RCC 7860 (cell line): ENCODE measurements at regions not wholly inside any gene's neighbourhood (a gene's known extent, or its start where the extent isn't known, plus 50 kb on each side); places are given as distances from the start of the nearest gene placed in this dataset.
"Not testable (repeated sequence)": the region's sequence is repeated elsewhere in the genome, so short reads cannot be mapped to it uniquely, and the experiment has no call there.

Experiments used
- DNase-seq: peaks from one replicate; pipeline ENCODE4 v3.0.0-alpha.2; 2015; ENCODE audit warnings: low spot score
- FAIRE-seq: peaks from 2 replicates; lab custom pipeline; 2012; peaks lifted over from hg19 to GRCh38; lab: Jason Lieb, UNC

DNA sequence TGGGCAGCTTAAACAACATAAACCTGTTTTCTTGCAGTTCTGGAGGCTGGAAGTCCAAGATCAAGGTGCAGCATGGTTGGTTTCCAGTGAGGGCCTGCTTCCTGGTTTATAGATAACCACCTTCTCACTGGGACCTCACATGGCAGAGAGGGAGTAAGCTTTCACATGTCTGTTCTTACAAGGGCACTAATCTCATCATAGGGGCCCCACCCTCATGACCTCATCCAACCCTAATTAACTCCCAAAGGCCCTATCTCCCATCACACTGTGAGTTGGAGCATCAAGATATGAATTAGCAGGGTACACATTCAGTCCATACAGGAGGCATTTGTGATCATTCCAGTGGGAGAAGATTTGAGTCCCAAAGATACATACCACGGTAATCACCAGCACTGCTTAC lies 50.5 kb upstream of the GRIN2A start:
- FAIRE-seq, result no peak
- no peak for DNase-seq

DNA sequence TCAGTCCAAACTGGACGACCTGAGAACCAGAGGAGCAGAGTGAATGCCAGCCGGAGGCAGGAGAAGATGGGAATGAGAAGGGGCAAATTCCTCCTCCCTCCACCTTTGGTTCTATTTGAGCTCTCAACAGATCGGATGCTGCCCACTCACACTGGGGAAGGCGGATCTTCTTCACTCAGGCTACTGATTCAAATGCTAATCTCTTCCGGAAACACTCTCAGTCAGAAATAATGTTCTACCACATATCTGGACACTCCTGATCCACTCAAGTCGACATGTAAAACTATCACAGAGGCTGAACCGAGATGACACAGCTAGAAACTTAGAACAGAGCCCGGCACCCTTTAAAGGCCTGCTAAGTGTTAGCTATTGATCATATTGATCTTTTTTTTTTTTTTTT lies 57.4 kb upstream of the GRIN2A start:
- DNase-seq (no peak), FAIRE-seq (no peak)

DNA sequence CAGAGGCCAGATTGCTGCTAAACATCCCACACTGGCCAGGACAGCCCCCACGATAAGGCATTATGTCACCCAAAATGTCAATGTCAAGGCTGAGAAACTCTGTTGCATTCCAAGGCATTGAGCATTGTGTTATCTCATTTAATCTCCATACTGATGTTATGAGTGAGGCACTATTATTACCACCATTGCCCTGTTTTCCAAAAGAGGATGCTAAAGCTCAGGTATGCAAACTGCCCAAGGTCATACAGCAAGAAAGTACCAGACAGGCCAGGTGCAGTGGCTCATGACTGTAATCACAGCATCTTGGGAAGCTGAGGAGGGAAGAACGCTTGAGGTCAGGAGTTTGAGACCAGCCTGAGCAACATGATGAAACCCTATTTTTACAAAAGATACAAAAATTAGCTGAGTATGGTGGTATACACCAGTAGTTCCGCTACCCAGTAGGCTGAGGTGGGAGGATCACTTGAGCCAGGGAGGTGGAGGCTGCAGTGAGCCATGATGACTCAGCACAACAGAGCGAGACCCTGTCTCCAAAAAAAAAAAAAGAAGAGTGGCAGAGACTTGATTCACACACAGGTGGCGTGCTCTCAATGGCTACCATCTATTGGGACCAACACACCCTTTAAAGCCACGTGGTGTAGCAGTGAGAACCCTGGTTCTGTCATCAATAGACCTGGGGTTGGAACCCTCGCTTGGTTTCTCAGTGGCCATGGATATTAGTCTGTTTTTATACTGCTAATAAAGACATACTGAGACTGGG lies 58.8 kb upstream of the GRIN2A start:
- DNase-seq (peak; percentile 20), FAIRE-seq (no peak)

DNA sequence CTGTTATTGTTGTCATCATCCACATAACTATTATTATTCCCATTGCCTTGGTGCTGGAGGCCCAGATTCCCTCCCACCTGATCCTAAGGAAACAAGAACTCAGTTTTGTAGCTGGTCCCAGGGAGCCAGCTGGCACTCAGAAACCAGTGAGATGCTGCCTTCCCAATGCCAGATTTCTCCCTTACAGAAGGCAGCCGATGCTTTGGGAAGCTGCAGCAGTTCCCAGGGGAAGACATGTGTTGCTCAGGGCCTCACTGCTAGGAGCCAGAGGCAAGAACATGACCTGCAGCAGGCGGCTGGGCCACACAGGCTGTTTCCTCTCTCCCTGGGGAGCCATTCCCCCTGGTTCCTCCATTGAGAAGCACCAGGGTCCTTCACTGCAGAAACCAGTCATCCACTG lies 59.9 kb upstream of the GRIN2A start:
- FAIRE-seq, result no peak
- DNase-seq, result no peak

DNA sequence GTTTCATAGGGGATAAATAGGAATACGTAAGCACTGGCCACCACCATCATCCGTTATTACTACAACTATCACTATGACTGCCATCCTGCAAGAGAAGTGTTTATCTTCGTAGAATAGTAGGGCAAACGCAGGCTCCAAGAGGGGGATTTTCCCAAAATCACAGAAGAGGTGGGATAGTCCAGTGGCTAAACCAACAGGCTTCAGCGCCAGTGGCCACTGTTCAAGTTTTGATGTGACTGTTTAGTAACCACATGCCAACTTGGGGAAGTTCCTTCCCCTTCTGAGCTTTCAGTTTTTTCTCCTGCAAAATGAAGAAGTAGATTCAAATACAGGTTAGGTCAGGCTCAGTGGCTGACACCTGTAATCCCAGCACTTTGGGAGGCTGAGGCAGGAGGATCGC lies 60.7 kb upstream of the GRIN2A start:
- FAIRE-seq (no peak), DNase-seq (no peak)

DNA sequence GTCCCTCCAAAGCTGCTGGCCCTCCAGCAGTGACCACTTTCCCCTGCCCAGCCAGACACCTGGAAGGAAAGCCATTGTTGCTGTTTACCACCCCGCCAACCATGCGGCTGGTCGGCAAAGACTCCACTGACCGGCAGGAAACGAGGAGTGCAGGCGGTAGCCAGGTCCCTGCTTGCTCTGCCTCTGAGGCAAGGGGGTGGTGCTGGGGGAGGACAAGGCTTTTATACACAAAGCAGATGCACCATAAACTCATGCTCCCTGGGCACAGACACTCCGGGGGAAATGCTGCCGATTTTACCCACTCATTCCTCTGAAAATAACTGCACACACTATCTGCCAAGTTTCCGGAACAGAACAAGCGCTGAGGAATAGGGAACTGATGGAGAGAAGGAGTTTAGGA lies 62.8 kb upstream of the GRIN2A start:
- FAIRE-seq (no peak), DNase-seq (no peak)

DNA sequence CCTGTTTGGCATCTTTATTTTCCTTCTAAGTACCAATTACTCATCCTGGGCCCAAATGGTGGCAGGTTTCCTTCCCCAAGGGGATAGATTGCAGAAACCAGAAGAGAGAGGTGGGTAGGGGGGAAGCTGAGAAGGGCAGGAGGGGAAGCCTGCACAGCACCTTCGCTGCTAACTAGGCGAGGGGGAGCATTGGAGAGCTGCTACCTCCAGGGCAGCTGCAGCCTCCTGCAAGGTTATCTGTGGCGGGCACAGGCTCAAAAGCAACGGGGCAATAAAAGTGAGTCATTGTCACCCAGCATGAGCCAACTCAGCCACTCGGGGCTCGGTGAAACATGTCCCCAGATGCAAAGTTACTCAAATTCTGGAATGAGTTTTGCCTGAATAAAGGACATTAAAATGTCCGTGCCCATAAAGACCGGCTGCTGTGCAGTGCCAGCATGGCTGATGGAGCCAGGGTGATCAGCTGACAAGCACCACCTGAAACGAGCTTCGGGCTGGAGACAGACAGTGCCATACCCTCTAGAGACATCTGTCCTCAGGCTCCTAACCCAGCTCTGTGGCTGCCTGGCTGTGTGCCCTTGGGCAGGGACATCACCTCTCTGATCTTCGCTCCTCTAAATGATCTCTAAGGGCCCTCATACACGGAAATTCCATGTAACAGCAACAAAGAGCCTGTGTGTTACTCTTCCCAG lies 68.1 kb upstream of the GRIN2A start:
- DNase-seq, result no peak
- FAIRE-seq, result no peak

DNA sequence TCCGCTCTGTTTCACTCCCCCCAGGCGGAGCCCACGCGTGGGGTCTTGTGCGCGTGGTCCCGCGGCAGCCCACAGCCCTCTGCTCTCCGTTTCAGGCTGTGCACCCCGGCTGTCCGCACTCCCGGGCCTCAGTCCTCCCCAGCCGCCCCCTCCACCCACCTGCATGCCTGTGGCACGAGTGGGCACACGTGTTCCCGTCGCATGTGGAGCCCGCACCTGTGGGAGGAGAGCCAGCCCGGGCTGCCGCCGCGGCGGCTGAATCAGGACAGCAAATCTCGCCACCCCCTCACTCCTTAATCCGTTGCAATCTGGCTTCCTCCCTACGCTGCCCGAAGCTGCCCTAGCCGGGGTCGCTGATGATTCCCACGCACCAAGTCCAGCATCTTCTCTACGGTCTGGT lies 69.9 kb upstream of the GRIN2A start:
- DNase-seq (no peak), FAIRE-seq (no peak)

DNA sequence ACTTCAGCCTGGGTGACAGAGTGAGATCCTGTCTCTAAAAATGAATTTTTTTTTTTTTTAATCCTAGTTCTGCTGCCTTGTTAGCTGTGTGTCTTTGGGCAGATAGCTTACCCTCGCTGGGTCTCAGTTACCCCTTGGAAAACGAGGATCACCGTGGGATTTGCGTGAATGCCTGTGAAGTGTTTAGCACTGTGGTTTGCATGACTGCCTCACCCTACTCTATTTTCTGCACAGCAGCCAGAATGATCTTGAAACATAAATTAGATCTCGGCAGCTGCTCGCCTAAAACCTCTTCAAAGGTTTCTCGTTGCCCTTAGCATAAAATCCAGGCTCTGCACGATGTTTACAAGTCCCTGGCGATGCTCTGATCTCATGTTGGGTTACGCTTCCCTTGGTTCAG lies 71.2 kb upstream of the GRIN2A start:
- FAIRE-seq (no peak), DNase-seq (no peak)

DNA sequence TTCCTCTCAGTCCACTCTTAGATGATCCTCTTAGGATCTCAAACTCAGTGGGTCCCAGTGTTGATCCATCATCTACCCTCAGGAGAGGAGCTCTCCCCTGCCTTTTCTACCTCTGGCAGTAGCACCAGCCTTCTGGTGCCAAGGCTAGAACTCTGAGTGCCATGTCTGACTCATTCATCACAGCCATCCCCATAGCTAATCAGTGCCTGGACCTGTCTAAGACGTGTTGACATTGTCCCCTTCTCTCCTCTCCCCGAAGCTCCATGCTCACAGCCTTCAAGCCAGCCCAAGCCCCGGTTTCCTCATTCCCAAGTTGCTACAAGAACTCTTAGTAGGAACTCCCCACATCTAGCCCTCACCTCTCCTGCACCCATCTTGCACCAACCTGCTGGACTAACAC lies 73.5 kb upstream of the GRIN2A start:
- FAIRE-seq (no peak), DNase-seq (no peak)

DNA sequence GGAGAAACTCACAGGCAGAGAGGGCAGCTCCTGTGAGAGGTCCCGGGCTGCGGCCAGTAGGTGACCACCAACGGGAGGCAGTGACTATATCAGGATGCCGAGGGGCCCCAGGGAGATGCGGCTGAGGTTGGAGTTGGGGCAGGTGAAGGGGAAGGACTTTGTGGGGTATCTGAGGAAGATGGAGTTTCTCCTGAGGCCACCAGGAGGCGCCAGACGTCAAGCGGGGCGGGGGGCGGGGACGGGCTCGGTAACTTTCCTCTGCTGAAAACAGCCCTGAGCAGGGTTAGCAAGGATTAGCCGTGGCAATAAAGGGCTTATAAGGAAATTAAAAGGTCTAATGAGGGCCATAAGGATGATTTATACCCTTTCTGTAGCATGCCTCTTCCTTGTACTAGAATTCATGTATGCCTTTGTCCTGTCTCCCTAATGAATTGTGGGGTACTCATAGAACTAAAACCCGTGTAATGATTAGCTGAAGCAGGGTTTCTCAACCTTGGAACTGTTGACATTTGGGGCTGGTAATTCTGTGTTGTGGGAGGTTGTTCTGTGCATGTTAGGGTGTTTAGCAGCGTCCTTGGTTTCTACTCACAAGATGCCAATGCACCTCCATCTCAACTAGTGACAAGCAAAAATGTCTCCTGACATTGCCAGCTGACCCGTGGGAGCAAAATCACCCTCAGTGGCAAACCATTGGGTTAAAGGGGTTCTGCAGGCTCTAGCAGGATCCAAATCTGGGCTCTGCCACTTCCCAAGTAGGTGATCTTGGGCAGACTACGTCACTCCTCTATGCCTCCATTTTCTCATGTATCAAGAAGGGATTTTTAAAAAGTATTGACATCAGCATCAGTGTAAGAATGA lies 74.8 kb upstream of the GRIN2A start:
- FAIRE-seq, result no peak
- no peak for DNase-seq

DNA sequence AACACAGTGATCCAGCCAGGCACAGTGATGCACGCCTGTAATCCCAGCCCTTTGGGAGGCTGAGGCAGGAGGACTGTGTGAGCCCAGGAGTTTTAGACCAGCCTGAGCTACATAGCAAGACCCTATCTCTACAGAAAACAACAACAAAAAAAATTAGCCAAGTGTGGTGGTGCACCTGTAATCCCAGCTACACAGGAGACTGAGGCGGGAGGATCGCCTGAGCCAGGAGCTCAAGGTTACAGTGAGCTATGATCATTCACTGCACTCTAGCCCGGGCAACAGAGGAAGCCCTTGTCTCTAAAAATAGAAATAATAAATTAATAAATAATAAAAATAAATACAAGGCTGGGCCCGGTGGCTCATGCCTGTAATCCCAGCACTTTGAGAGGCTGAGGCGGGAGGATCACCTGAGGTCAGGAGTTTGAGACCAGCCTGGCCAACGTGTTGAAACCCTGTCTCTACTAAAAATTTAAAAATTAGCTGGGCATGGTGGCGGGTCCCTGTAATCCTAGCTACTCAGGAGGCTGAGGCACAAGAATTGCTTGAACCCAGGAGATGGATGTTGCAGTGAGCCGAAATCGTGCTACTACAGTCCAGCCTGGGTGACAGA lies 75.5 kb upstream of the GRIN2A start:
- not testable (repeated sequence) for FAIRE-seq, DNase-seq

DNA sequence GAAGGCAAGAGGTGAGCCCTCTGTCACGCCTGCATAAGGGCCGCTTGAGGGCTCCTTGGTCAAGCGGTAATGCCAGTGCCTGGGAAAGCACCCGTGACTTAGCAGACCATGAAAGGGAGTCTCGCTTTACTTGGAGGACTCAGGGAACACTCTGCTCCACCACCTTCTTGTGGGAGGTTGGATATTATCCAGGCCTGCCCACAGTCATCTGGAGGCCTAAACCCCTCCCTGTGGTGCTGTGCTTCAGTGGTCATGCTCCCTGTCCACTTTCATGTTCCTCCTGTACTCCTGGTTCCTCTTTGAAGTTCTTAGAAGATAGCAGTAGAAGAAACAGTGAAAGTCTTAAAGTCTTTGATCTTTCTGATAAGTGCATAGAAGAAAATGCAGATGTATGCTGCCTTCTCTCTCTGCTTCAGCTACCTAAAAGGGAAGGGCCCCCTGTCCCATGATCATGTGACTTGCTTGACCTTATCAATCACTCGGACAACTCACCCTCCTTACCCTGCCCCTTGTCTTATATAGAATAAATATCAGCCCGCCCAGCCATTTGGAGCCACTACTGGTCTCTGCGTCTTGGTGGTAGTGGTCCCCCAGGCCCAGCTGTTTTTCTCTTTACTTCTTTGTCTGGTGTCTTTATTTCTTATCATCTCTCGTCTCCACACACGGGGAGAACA lies 76.8 kb upstream of the GRIN2A start:
- FAIRE-seq, result peak; percentile 95
- DNase-seq, result peak; percentile 85

DNA sequence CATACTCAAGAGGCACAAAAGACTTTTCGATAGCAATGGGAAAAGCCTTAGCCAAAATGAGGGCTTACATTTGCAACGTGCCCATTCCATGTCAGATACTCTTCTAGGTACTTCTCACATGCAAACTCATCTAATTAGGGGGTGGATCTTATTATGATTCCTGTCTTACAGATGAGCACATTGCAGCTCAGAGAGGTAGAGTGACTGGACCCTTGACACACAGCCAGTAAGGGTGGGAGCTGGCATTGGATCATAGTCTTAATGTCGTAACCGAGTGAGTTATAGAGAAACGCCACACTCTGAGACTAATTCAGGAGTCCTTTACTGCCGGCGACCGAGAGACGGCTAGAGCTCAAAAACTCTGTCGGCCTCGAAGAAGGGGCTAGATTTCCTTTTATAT lies 78.8 kb upstream of the GRIN2A start:
- FAIRE-seq, result no peak
- no peak for DNase-seq

DNA sequence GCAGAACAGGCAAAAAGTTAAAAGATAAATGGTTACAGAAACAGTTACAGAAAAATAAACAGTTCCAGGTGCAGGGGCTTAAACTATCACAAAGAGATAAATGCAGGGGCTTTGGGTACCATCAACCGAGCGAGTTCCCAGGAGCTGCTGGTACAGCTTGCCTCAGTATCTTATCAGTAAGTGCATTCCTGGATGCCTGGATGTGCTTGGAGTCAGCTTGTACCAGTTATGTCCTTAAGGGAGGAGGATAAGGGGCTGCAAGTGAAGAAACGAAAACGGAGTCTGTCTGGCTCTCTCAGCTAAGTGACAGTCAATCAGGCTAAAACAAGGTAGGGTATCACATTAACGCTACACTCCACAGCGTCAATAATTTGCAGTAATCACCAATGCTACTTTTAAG lies 79.3 kb upstream of the GRIN2A start:
- DNase-seq, FAIRE-seq: not testable (repeated sequence)

DNA sequence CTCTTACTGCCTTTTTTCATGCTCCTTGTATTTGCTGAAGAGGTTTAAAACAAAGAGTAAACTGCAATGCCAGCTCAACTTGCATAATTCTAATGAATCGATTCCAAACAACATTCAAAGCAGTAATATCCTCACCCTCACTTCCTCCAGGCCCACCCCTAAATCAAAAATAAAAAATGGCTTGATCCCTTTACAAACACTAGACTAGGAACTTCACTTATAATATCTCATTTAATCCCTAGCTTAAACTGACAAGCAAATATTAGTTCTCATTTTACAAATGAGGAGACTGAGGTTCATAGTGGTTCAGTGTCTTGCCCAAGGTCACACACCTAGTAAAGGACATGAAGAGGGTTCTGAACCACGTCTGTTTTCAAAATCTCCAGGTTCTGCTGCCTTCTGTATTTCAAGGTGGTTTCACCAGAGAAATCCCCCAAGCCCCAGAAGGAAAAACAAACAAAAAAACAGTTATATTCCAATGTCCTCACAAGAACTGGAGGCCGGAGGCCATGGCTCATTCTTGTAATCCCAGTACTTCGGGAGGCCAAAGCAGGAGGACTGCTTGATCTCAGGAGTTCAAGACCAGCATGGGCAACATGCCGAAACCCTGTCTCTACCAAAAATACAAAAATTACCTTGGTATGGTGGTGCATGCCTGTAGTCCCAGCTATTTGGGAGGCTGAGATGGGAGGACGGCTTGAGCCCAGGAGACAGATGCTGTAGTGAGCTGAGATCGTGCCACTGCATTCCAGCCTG lies 80.3 kb upstream of the GRIN2A start:
- FAIRE-seq (no peak), DNase-seq (no peak)

DNA sequence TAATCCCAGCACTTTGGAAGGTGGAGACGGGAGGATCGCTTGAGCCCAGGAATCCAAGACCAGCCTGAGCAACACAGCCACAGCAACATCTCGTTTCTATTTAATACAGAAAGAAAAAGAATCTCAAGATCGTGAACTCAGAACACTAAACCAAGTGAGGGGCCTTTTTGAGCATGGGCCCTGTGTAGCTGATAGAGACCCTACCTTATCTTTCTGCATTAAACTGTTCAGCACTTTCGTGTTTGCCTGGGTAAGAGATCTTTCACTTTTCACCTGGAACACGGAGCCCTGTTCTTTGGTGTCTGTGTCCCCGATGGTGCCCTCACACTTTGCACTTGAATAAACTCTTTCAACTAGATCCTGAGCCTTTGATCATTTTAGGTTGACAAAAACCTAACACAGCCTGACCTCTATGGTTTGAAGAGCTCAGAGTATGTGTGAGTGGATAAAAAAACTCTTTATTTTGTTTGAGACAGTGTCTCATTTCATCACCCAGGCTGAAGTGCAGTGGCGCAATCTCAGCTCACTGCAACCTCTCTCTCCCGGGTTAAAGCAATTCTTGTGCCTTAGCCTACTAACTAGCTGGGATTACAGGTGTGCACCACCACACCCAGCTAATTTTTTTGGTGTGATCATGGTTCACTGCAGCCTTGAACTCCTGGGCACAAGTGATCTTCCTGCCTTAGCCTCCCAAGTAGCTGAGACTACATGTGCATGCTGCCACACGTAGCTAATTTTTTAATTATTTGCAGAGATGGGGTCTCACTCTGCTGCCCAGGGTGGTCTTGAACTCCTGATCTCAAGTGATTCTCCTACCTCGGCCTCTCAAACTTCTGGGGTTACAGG lies 83.8 kb upstream of the GRIN2A start:
- FAIRE-seq, result no peak
- DNase-seq, result no peak

DNA sequence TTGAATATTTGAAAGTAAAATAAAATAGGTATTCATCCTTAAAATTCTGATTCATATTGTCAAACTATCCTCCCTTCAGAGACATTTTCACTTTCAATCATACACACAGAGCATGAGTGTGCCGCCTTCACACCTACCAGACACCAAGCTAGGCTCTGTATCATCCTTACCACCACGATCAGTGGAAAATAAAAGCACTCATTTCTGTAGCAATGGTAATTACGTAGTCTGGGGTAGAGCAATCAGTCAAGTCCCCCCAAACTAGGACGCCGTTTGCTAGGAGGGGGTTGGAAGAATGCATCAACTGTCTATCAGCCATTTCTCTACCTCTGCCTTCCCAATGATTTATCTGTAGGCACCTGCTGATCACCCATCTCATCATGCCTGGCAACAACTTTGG lies 84.6 kb upstream of the GRIN2A start:
- DNase-seq, result no peak
- FAIRE-seq, result no peak

DNA sequence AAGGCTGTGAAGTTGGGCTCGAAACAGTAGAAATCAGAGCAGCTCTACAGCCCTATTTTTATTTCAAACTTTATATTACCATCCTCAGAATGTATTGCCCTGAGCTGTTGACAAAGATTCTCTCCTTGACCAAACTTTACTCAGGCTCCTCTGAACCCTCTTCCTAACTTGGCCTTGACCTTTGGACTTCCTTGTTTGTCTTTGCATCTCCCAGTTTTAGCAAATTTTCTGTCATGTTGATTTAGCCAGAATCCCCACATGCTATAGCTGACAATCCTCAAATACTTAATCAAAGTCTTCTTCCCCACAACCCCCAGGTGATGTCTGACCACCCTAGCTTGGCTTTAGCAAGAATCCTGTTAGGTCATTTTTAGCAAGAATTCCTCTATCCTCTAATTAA lies 87.4 kb upstream of the GRIN2A start:
- no peak for DNase-seq

More for the DNA sequence above, 87.4 kb upstream of the GRIN2A start:
- FAIRE-seq, result no peak
